Esophagus squamous epithelium (tissue), 5 donors: ENCODE measurements at regions not wholly inside any gene's neighbourhood (a gene's known extent, or its start where the extent isn't known, plus 50 kb on each side); places are given as distances from the start of the nearest gene placed in this dataset.
"Not testable (repeated sequence)": the region's sequence is repeated elsewhere in the genome, so short reads cannot be mapped to it uniquely, and the experiment has no call there.

Experiments used
- DNase-seq: peaks from one replicate; lab custom pipeline; 2025; lab: John Stamatoyannopoulos, UW
- H3K27ac ChIP-seq, 4 donors: fragments of 200-600 bp; sonication (generic); one replicate each; pipeline ENCODE4 v1.5.1; 2016 to 2019; ENCODE audit warnings: mild to moderate bottlenecking in 1 of 4
- H3K27me3 ChIP-seq, 4 donors: fragments of 200-600 bp; sonication (generic); 1 replicate in 3 of 4; 2 replicates in 1 of 4; pipeline versions ENCODE4 v1.5.1 to v1.6.0; 2017 to 2021; ENCODE audit warnings: antibody characterized with exemption in 1 of 4
- H3K36me3 ChIP-seq, 3 donors: fragments of 200-600 bp; sonication (generic); one replicate each; pipeline ENCODE4 v1.5.1; 2016 to 2019
- H3K4me1 ChIP-seq, 3 donors: fragments of 200-600 bp; sonication (generic); one replicate each; pipeline ENCODE4 v1.5.1; 2017 to 2019
- H3K4me3 ChIP-seq, 4 donors: fragments of 200-600 bp; sonication (generic); 1 replicate in 3 of 4; 2 replicates in 1 of 4; pipeline ENCODE4 v1.5.1; 2016 to 2019; ENCODE audit warnings: mild to moderate bottlenecking in 2 of 4, moderate library complexity in 1 of 4
- H3K9me3 ChIP-seq, 3 donors: fragments of 200-600 bp; sonication (generic); one replicate each; pipeline ENCODE4 v1.5.1; 2016 to 2019
- CTCF ChIP-seq, 6 experiments: fragments of 450-650 bp in 4 of 6; fragments of 200-600 bp in 2 of 6; sonication (generic) in 2 of 6; IDR thresholded peaks; one replicate each; pipeline ENCODE4 v1.5.1; 2016 to 2019; ENCODE audit warnings: antibody characterized with exemption in 6 of 6, mild to moderate bottlenecking in 4 of 6, moderate library complexity in 4 of 6
- POLR2A ChIP-seq, 4 donors: fragments of 450-650 bp; IDR thresholded peaks; one replicate each; pipeline ENCODE4 v1.6.1; 2017; ENCODE audit warnings: antibody characterized with exemption in 4 of 4, mild to moderate bottlenecking in 4 of 4, moderate library complexity in 3 of 4
- WGBS, 2 donors: methylation state at CpG; one replicate each; pipeline ENCODE4 v1.1.5; 2018; 5-methylcytosine and 5-hydroxymethylcytosine counted together
- intact Hi-C: fragments of 100-400 bp; cut with DNase I; formaldehyde crosslinking; loops from one replicate; pipeline ENCODE4 v1.15.0; 2022
- donor health status: DM: yes; HTN: yes; CAD: no.

GRCh38 chr10:23829556-23829955 lies 379.4 kb upstream of the KIAA1217 start:
- intact Hi-C loops = no loop called here
- TF ChIP-seq CTCF (IDR thresholded peaks at IDR 0.05) = no peak
- no peak for TF ChIP-seq POLR2A (IDR thresholded peaks at IDR 0.05)
- WGBS, 2 donors = 41 to 55% methylated on average over 2 of the region's 2 CpGs
- no peak for DNase-seq
- Histone ChIP-seq H3K9me3 (no peaks in the 10 kb centered on the region), H3K36me3 (no peaks in the 10 kb centered on the region), H3K4me1 (no peaks in the 10 kb centered on the region), H3K4me3 (no peak overlapping the region), H3K27me3 (peaks cover 0 to 10% (median 0%) of the 10 kb centered on the region in 4 donors), H3K27ac (no peak overlapping the region)

- no peak for TF ChIP-seq POLR2A (IDR thresholded peaks at IDR 0.05)
- no peak for TF ChIP-seq CTCF (IDR thresholded peaks at IDR 0.05)
- Histone ChIP-seq H3K4me1 (no peaks in the 10 kb centered on the region), H3K36me3 (no peaks in the 10 kb centered on the region), H3K27me3 (no peaks in the 10 kb centered on the region), H3K4me3 (no peak overlapping the region), H3K9me3 (no peaks in the 10 kb centered on the region), H3K27ac (no peak overlapping the region)
- DNase-seq = no peak
- intact Hi-C loops = no loop called here
Observed at GRCh38 chr10:23834091-23834490, 374.8 kb upstream of the KIAA1217 start.

- H3K36me3 ChIP-seq = no peaks in the 10 kb centered on the region
- no peak for TF ChIP-seq CTCF (IDR thresholded peaks at IDR 0.05)
- no peak for TF ChIP-seq POLR2A (IDR thresholded peaks at IDR 0.05)
- no peaks in the 10 kb centered on the region for H3K4me1 ChIP-seq
- H3K27ac ChIP-seq = no peak overlapping the region
- H3K4me3 ChIP-seq = no peak overlapping the region
- intact Hi-C loops = no loop called here
- WGBS, 2 donors = 45 to 51% methylated on average over 2 of the region's 2 CpGs
- H3K9me3 ChIP-seq = no peaks in the 10 kb centered on the region
- DNase-seq = no peak
- H3K27me3 ChIP-seq = no peaks in the 10 kb centered on the region
Observed at GRCh38 chr10:23850631-23851030, 358.3 kb upstream of the KIAA1217 start.

GRCh38 chr10:23859598-23859997 lies 349.3 kb upstream of the KIAA1217 start:
- Histone ChIP-seq H3K36me3 (no peaks in the 10 kb centered on the region), H3K27me3 (no peaks in the 10 kb centered on the region), H3K27ac (no peak overlapping the region), H3K4me1 (no peaks in the 10 kb centered on the region), H3K9me3 (no peaks in the 10 kb centered on the region), H3K4me3 (no peak overlapping the region)
- 44 to 56% methylated on average over 1 of the region's 1 CpG for WGBS, 2 donors
- no peak for DNase-seq
- intact Hi-C loops = no loop called here
- no peak for TF ChIP-seq CTCF (IDR thresholded peaks at IDR 0.05)
- TF ChIP-seq POLR2A (IDR thresholded peaks at IDR 0.05) = no peak

GRCh38 chr10:23864631-23865147 lies 344.2 kb upstream of the KIAA1217 start:
- Histone ChIP-seq H3K9me3 (no peaks in the 10 kb centered on the region), H3K4me3 (no peak overlapping the region), H3K27ac (no peak overlapping the region), H3K27me3 (no peaks in the 10 kb centered on the region), H3K4me1 (no peaks in the 10 kb centered on the region), H3K36me3 (no peaks in the 10 kb centered on the region)
- TF ChIP-seq CTCF (IDR thresholded peaks at IDR 0.05) (no peak), POLR2A (IDR thresholded peaks at IDR 0.05) (no peak)
- DNase-seq = no peak
- intact Hi-C loops = no loop called here

- DNase-seq, H3K27ac ChIP-seq, H3K27me3 ChIP-seq, H3K4me3 ChIP-seq, H3K36me3 ChIP-seq, intact Hi-C loops, H3K4me1 ChIP-seq, H3K9me3 ChIP-seq: not testable (repeated sequence)
- WGBS, 2 donors = 80 to 89% methylated on average over 3 of the region's 5 CpGs
Observed at GRCh38 chr10:23866985-23867384, 342.0 kb upstream of the KIAA1217 start.
